ENCODE measurements at regions not wholly inside any gene's neighbourhood (a gene's known extent, or its start where the extent isn't known, plus 50 kb on each side); places are given as distances from the start of the nearest gene placed in this dataset.
A peak's percentile ranks its signal among the peaks of the same experiment; 100 is the strongest.
"Not testable (repeated sequence)": the region's sequence is repeated elsewhere in the genome, so short reads cannot be mapped to it uniquely, and the experiment has no call there.

- no peak for DNase-seq
Measured at GRCh38 chrX:128780934-128781333, 728.7 kb upstream of the ACTRT1 start.

- DNase-seq = no peak
Measured at GRCh38 chrX:128769495-128769894, 717.3 kb upstream of the ACTRT1 start.

GRCh38 chrX:128759745-128760144 lies 707.5 kb upstream of the ACTRT1 start:
- no peak for DNase-seq

GRCh38 chrX:128759177-128759576 lies 707.0 kb upstream of the ACTRT1 start:
- DNase-seq = no peak

- no peak for DNase-seq
Measured at GRCh38 chrX:128754130-128754529, 701.9 kb upstream of the ACTRT1 start.

GRCh38 chrX:128739539-128739938 lies 687.3 kb upstream of the ACTRT1 start:
- no peak for DNase-seq

- no peak for DNase-seq
Measured at GRCh38 chrX:128728943-128729342, 676.7 kb upstream of the ACTRT1 start.

- DNase-seq = no peak
Measured at GRCh38 chrX:128717635-128718578, 665.7 kb upstream of the ACTRT1 start.

GRCh38 chrX:128714425-128714824 lies 662.2 kb upstream of the ACTRT1 start:
- no peak for DNase-seq

GRCh38 chrX:128699716-128700285 lies 647.6 kb upstream of the ACTRT1 start:
- DNase-seq = no peak

- DNase-seq = no peak
Measured at GRCh38 chrX:128698573-128699181, 646.5 kb upstream of the ACTRT1 start.

- DNase-seq = no peak
Measured at GRCh38 chrX:128691872-128692271, 639.7 kb upstream of the ACTRT1 start.

- no peak for DNase-seq
Measured at GRCh38 chrX:128685387-128685786, 633.2 kb upstream of the ACTRT1 start.

GRCh38 chrX:128676651-128677050 lies 624.4 kb upstream of the ACTRT1 start:
- DNase-seq = no peak

- DNase-seq = not testable (repeated sequence)
Measured at GRCh38 chrX:128674326-128675086, 622.3 kb upstream of the ACTRT1 start.

- DNase-seq = no peak
Measured at GRCh38 chrX:128664211-128664610, 612.0 kb upstream of the ACTRT1 start.

- DNase-seq = peak; percentile 3
Measured at GRCh38 chrX:128653524-128654060, 601.4 kb upstream of the ACTRT1 start.

- no peak for DNase-seq
Measured at GRCh38 chrX:128650326-128650725, 598.1 kb upstream of the ACTRT1 start.

GRCh38 chrX:128634754-128635153 lies 582.6 kb upstream of the ACTRT1 start:
- no peak for DNase-seq

- no peak for DNase-seq
Measured at GRCh38 chrX:128623361-128623760, 571.2 kb upstream of the ACTRT1 start.

- DNase-seq = no peak
Measured at GRCh38 chrX:128622296-128622695, 570.1 kb upstream of the ACTRT1 start.

GRCh38 chrX:128619490-128619889 lies 567.3 kb upstream of the ACTRT1 start:
- no peak for DNase-seq

Measured in renal pelvis (tissue), 1 donor.